Fibroblast of villous mesenchyme (primary cell): ENCODE measurements at regions not wholly inside any gene's neighbourhood (a gene's known extent, or its start where the extent isn't known, plus 50 kb on each side); places are given as distances from the start of the nearest gene placed in this dataset. TPM values are rescaled to one million over a fixed set of nuclear protein-coding genes. Genes with fewer than 3 reads are reported as not detected.

ENCODE experiments used
- DNase-seq: peaks from one replicate; pipeline ENCODE4 v3.0.0-alpha.2; 2010; ENCODE audit warnings: low read depth
- H3K4me3 ChIP-seq: 2 replicates; pipeline ENCODE4 v1.5.1; 2011; ENCODE audit warnings: low read depth, mild to moderate bottlenecking, low read length
- small RNA-seq: library from RNA; depleted of rRNA; stranded (forward); fragments of <200 nt; gene quantifications from one replicate; pipeline ENCODE3, GENCODE V24; 2012
- TF ChIP-seq, protein P1 (sequence below): IDR thresholded peaks from 2 replicates; pipeline ENCODE4 v1.5.1; 2012; ENCODE audit warnings: low read depth, mild to moderate bottlenecking, low read length; ENCODE audit not compliant: insufficient read depth

DNA sequence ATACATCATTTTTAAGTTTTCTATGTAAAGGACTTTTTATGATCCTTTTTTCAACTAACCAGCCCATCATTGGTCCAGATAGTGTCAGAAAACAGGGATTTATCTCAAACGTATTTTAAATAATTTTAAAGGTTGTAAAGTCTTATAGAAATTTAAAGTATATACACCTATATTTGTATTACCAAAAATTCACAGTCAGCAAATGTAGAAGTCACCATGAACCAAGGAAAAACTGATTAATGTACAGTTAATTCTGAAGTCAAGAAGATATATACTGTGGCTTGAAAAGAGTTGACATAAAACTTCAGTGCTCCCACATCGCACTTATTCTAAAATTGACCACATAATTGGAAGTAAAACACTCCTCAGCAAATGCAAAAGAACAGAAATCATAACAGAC is 52.4 kb upstream of the MAP2 start:
- no peak overlapping the region for H3K4me3 ChIP-seq
- TF ChIP-seq, protein P1, sequence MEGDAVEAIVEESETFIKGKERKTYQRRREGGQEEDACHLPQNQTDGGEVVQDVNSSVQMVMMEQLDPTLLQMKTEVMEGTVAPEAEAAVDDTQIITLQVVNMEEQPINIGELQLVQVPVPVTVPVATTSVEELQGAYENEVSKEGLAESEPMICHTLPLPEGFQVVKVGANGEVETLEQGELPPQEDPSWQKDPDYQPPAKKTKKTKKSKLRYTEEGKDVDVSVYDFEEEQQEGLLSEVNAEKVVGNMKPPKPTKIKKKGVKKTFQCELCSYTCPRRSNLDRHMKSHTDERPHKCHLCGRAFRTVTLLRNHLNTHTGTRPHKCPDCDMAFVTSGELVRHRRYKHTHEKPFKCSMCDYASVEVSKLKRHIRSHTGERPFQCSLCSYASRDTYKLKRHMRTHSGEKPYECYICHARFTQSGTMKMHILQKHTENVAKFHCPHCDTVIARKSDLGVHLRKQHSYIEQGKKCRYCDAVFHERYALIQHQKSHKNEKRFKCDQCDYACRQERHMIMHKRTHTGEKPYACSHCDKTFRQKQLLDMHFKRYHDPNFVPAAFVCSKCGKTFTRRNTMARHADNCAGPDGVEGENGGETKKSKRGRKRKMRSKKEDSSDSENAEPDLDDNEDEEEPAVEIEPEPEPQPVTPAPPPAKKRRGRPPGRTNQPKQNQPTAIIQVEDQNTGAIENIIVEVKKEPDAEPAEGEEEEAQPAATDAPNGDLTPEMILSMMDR: no peak
- DNase-seq: no peak

Small RNA genes lying in the stretch of these regions (small RNA-seq; reads per million reads assigned to genes)
- gene RNA5SP117: not detected
